Neutrophil (primary cell): ENCODE measurements at regions not wholly inside any gene's neighbourhood (a gene's known extent, or its start where the extent isn't known, plus 50 kb on each side); places are given as distances from the start of the nearest gene placed in this dataset.

Experiments
- H3K27ac ChIP-seq: fragments of 200-600 bp; sonication (generic); 2 replicates; pipeline ENCODE4 v1.5.1; 2016; ENCODE audit warnings: mild to moderate bottlenecking, moderate library complexity
- H3K27me3 ChIP-seq: fragments of 200-600 bp; sonication (generic); 2 replicates; pipeline ENCODE4 v1.6.0; 2016; ENCODE audit warnings: mild to moderate bottlenecking
- H3K36me3 ChIP-seq: fragments of 200-600 bp; sonication (generic); 2 replicates; pipeline ENCODE4 v1.5.1; 2017
- H3K4me1 ChIP-seq, 2 experiments: fragments of 200-600 bp in 1 of 2; sonication (generic) in 1 of 2; 1 replicate in 1 of 2; 2 replicates in 1 of 2; pipeline versions ENCODE4 v1.5.1 to v1.6.1; 2013 to 2016; ENCODE audit warnings: low read depth in 1 of 2, low read length in 1 of 2, mild to moderate bottlenecking in 1 of 2, moderate library complexity in 1 of 2; ENCODE audit not compliant: control insufficient read depth in 1 of 2, insufficient read depth in 1 of 2
- H3K4me3 ChIP-seq, 2 experiments: fragments of 200-600 bp in 1 of 2; sonication (generic) in 1 of 2; 1 replicate in 1 of 2; 2 replicates in 1 of 2; pipeline ENCODE4 v1.5.1; 2013 to 2016; ENCODE audit warnings: low read depth in 1 of 2, low read length in 1 of 2, mild to moderate bottlenecking in 1 of 2, moderate library complexity in 1 of 2
- H3K9me3 ChIP-seq: fragments of 200-600 bp; sonication (generic); 2 replicates; pipeline ENCODE4 v1.5.1; 2016
- CTCF ChIP-seq: fragments of 200-600 bp; sonication (generic); IDR thresholded peaks from 2 replicates; pipeline ENCODE4 v1.5.1; 2016; ENCODE audit warnings: antibody characterized with exemption

DNA sequence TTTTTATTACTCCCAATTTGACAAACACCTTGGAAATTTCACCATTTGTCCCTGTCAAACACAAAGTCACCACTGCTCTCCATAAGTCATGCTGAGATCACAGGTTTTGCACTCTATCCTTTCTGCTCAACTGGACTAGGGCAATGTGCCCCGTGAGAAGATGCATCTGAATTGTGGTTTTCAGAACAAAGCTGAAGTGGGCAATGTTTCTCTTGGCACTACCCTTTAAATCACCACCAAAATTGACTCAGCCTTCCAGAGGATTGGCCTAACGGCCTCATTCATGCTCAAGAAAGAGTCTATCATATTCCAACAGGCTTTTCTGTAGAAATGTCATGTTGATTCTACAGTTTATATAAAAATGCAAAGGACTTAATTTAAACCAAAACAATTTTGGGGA lies 81.0 kb upstream of the TRIO start:
- Histone ChIP-seq H3K4me3 (no peak overlapping the region), H3K9me3 (no peaks in the 10 kb centered on the region), H3K4me1 (no peaks in the 10 kb centered on the region), H3K27me3 (no peaks in the 10 kb centered on the region), H3K27ac (no peak overlapping the region), H3K36me3 (no peaks in the 10 kb centered on the region)
- no peak for TF ChIP-seq CTCF

GRCh38 chr5:14061106-14061505 lies 82.0 kb upstream of the TRIO start:
- no peaks in the 10 kb centered on the region for H3K4me1 ChIP-seq
- H3K4me3 ChIP-seq = no peak overlapping the region
- no peak for TF ChIP-seq CTCF
- H3K27ac ChIP-seq = no peak overlapping the region
- no peaks in the 10 kb centered on the region for H3K36me3 ChIP-seq
- H3K27me3 ChIP-seq = no peaks in the 10 kb centered on the region
- no peaks in the 10 kb centered on the region for H3K9me3 ChIP-seq

GRCh38 chr5:14060218-14060617 lies 82.9 kb upstream of the TRIO start:
- Histone ChIP-seq H3K27me3 (no peaks in the 10 kb centered on the region), H3K27ac (no peak overlapping the region), H3K36me3 (no peaks in the 10 kb centered on the region), H3K9me3 (no peaks in the 10 kb centered on the region), H3K4me3 (no peak overlapping the region), H3K4me1 (no peaks in the 10 kb centered on the region)
- TF ChIP-seq CTCF = no peak

DNA sequence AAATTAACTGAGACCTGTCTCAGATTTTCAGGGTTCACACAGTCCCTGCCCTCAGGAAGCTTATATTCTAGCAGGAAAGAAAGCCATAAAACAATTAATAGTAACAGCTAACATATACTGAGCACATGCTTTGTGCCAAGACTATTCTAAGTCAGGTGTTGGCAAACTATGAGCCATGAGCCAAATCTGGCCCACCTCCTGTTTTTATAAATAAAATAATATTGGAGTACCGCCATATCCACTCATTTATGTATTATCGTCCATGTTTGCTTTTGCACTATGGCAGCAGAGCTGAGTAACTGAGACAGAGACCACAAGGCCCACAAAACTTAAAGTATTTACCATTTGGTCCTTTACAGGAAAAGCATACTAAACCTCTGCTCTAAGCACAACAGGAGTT lies 83.3 kb upstream of the TRIO start:
- no peaks in the 10 kb centered on the region for H3K27me3 ChIP-seq

GRCh38 chr5:14057289-14057688 lies 85.9 kb upstream of the TRIO start:
- TF ChIP-seq CTCF = no peak
- no peaks in the 10 kb centered on the region for H3K4me1 ChIP-seq
- H3K36me3 ChIP-seq = no peaks in the 10 kb centered on the region
- H3K4me3 ChIP-seq = no peak overlapping the region
- no peak overlapping the region for H3K27ac ChIP-seq
- no peaks in the 10 kb centered on the region for H3K9me3 ChIP-seq
- H3K27me3 ChIP-seq = no peaks in the 10 kb centered on the region

More for the DNA sequence above, 83.3 kb upstream of the TRIO start:
- H3K36me3 ChIP-seq = no peaks in the 10 kb centered on the region
- H3K4me1 ChIP-seq = no peaks in the 10 kb centered on the region
- H3K4me3 ChIP-seq = no peak overlapping the region
- H3K9me3 ChIP-seq = no peaks in the 10 kb centered on the region
- TF ChIP-seq CTCF = no peak
- no peak overlapping the region for H3K27ac ChIP-seq

DNA sequence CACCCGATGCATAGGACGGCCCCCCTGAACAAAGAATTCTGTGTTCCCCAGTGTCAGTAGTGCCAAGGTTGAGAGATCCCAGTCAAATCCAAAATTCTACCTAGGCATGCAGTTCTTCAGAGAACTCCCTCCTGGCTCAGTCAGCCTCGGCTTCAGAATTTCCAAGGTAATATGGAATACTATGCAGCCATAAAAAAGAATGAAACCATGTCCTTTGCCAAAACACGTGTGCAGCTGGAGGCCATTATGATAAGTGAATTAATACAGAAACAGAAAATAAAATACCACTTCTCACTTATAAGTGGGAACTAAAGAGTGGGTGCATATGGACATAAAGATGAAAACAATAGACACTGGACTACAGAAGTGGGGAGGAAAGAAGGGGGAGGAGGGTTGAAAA lies 87.1 kb upstream of the TRIO start:
- H3K27me3 ChIP-seq = no peaks in the 10 kb centered on the region
- no peaks in the 10 kb centered on the region for H3K36me3 ChIP-seq
- no peaks in the 10 kb centered on the region for H3K9me3 ChIP-seq
- no peaks in the 10 kb centered on the region for H3K4me1 ChIP-seq
- H3K4me3 ChIP-seq = no peak overlapping the region
- no peak for TF ChIP-seq CTCF
- H3K27ac ChIP-seq = no peak overlapping the region
